ENCODE measurements at regions not wholly inside any gene's neighbourhood (a gene's known extent, or its start where the extent isn't known, plus 50 kb on each side); places are given as distances from the start of the nearest gene placed in this dataset.

DNA sequence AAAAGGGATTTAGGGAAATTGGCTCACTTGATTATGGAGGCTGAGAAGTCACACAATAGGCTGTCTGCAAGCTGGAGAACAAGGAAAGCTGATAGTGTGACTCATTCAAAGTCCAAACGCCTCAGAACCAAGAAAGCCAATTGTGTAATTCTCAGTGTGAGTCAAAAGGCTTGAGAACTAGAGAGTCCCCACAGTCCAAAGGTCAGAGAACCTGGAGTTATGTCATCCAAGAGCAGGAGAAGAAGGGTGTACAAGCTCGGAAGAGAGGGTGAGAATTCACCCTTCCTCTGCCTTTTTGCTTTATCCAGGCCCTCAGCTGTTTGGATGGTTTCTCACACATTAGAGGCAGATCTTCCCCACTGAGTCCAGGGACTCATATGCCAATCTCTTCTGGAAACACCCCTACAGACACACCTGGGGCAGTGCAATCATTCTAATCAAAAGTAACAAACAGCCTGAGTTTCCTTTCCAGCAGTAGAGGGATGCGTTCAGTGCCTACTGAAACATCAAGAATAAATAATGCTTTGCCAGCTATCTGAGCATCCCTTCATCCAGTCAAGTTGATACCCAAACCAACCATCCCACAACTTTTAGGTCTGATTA, 271.5 kb downstream of the SATB1 start:
- TF ChIP-seq, protein P1, sequence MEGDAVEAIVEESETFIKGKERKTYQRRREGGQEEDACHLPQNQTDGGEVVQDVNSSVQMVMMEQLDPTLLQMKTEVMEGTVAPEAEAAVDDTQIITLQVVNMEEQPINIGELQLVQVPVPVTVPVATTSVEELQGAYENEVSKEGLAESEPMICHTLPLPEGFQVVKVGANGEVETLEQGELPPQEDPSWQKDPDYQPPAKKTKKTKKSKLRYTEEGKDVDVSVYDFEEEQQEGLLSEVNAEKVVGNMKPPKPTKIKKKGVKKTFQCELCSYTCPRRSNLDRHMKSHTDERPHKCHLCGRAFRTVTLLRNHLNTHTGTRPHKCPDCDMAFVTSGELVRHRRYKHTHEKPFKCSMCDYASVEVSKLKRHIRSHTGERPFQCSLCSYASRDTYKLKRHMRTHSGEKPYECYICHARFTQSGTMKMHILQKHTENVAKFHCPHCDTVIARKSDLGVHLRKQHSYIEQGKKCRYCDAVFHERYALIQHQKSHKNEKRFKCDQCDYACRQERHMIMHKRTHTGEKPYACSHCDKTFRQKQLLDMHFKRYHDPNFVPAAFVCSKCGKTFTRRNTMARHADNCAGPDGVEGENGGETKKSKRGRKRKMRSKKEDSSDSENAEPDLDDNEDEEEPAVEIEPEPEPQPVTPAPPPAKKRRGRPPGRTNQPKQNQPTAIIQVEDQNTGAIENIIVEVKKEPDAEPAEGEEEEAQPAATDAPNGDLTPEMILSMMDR (IDR thresholded peaks at IDR 0.05): no peak
- TF ChIP-seq POLR2A (IDR thresholded peaks at IDR 0.05): no peak
- H3K4me1 ChIP-seq: no peaks in the 10 kb centered on the region
- no peaks in the 10 kb centered on the region for H3K36me3 ChIP-seq
- no peaks in the 10 kb centered on the region for H3K9me3 ChIP-seq
- H3K27me3 ChIP-seq: no peaks in the 10 kb centered on the region
- no peak overlapping the region for H3K4me3 ChIP-seq (replicated peaks in 1 of 3)
- intact Hi-C loops (cut with DNase I): no loop called here
- DNase-seq: no peak
- 49 to 65% methylated on average over 3 of the region's 3 CpGs for WGBS, 2 donors
- no peak overlapping the region for H3K27ac ChIP-seq

GRCh38 chr3:18151199-18151598, 273.9 kb downstream of the SATB1 start:
- DNase-seq: no peak
- no peak overlapping the region for H3K4me3 ChIP-seq (replicated peaks in 1 of 3)
- TF ChIP-seq, protein P1 (IDR thresholded peaks at IDR 0.05): no peak
- TF ChIP-seq POLR2A (IDR thresholded peaks at IDR 0.05): no peak
- intact Hi-C loops (cut with DNase I): no loop called here
- H3K27me3 ChIP-seq: no peaks in the 10 kb centered on the region
- H3K36me3 ChIP-seq: no peaks in the 10 kb centered on the region
- H3K9me3 ChIP-seq: no peaks in the 10 kb centered on the region
- H3K4me1 ChIP-seq: no peaks in the 10 kb centered on the region
- H3K27ac ChIP-seq: no peak overlapping the region
- 82 to 84% methylated on average over 3 of the region's 3 CpGs for WGBS, 2 donors

GRCh38 chr3:18149935-18150334, 275.2 kb downstream of the SATB1 start:
- Histone ChIP-seq H3K27ac (no peak overlapping the region), H3K4me3 (replicated peaks in 1 of 3) (no peak overlapping the region), H3K27me3 (no peaks in the 10 kb centered on the region), H3K9me3 (no peaks in the 10 kb centered on the region), H3K36me3 (no peaks in the 10 kb centered on the region), H3K4me1 (no peaks in the 10 kb centered on the region)
- no peak for TF ChIP-seq POLR2A (IDR thresholded peaks at IDR 0.05)
- TF ChIP-seq, protein P1 (IDR thresholded peaks at IDR 0.05): no peak
- DNase-seq: no peak
- 43 to 44% methylated on average over 4 of the region's 4 CpGs for WGBS, 2 donors
- intact Hi-C loops (cut with DNase I): no loop called here

DNA sequence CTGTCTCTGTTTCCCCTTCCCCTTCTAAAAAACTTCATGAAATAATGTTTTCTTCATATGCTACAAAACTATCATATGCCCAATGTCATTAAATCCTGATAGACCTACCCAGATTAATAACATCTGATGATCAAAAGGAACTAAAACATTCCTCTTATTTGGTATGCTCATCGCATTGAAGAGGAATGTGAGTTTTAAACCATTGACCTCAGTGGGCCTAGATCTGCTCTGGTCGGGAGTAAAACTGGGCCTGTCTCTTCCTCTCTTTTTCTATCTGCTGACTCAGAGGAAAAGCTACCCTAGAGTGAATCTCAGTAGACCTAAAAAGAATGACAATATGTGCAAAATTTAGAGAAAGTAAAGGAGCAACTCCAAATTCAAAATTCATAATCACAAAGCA, 275.8 kb downstream of the SATB1 start:
- no peaks in the 10 kb centered on the region for H3K4me1 ChIP-seq
- 78 to 81% methylated on average over 2 of the region's 2 CpGs for WGBS, 2 donors
- no peak for DNase-seq

DNA sequence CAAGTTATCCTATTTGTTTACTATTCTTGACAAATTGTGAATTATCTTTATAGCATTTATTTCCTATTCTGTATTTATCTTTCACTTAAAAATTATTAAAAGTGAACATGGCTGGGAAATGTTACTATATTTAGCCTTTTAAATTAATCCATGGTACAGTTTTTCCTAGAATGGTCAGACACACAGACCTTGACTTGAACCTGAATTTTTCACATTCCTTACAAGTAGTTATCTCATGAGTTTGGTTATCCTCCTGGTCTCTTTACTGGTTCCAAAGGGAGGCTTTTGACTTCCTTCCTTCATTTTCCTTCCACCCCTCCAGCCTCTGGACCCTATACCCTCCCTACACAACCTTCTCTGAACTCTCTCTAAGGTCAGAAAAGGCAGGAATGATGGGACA, 280.6 kb downstream of the SATB1 start:
- Histone ChIP-seq H3K27me3 (no peaks in the 10 kb centered on the region), H3K9me3 (no peaks in the 10 kb centered on the region), H3K4me1 (no peaks in the 10 kb centered on the region), H3K27ac (no peak overlapping the region), H3K4me3 (replicated peaks in 1 of 3) (no peak overlapping the region), H3K36me3 (no peaks in the 10 kb centered on the region)
- intact Hi-C loops (cut with DNase I): no loop called here
- TF ChIP-seq, protein P1 (IDR thresholded peaks at IDR 0.05): no peak
- TF ChIP-seq POLR2A (IDR thresholded peaks at IDR 0.05): no peak
- no peak for DNase-seq

More for the DNA sequence above, 275.8 kb downstream of the SATB1 start:
- intact Hi-C loops (cut with DNase I): no loop called here
- no peaks in the 10 kb centered on the region for H3K36me3 ChIP-seq
- no peak overlapping the region for H3K4me3 ChIP-seq (replicated peaks in 1 of 3)
- H3K27me3 ChIP-seq: no peaks in the 10 kb centered on the region
- no peak overlapping the region for H3K27ac ChIP-seq
- no peaks in the 10 kb centered on the region for H3K9me3 ChIP-seq
- TF ChIP-seq POLR2A (IDR thresholded peaks at IDR 0.05): no peak
- TF ChIP-seq, protein P1 (IDR thresholded peaks at IDR 0.05): no peak
